HFFc6 (cell line): ENCODE measurements at regions not wholly inside any gene's neighbourhood (a gene's known extent, or its start where the extent isn't known, plus 50 kb on each side); places are given as distances from the start of the nearest gene placed in this dataset.

Source experiments
- DNase-seq: peaks from one replicate; pipeline ENCODE4 v3.0.0-alpha.2; 2018
- H3K27ac Mint-ChIP-seq: 2 replicates; pipeline ENCODE4 v1.8.0; 2020; ENCODE audit warnings: mild to moderate bottlenecking, mixed read lengths
- H3K27me3 Mint-ChIP-seq: 2 replicates; pipeline ENCODE4 v1.8.0; 2021; ENCODE audit warnings: mild to moderate bottlenecking, moderate library complexity, mixed read lengths; ENCODE audit not compliant: insufficient read depth
- H3K36me3 Mint-ChIP-seq: 2 replicates; pipeline ENCODE4 v1.8.0; 2021; ENCODE audit warnings: low read depth, mixed read lengths
- H3K4me1 Mint-ChIP-seq: 2 replicates; pipeline ENCODE4 v1.8.0; 2020; ENCODE audit warnings: low read depth, mixed read lengths
- H3K4me3 Mint-ChIP-seq: 2 replicates; pipeline ENCODE4 v1.8.0; 2020; ENCODE audit warnings: mild to moderate bottlenecking, moderate library complexity, mixed read lengths
- H3K9me3 Mint-ChIP-seq: 2 replicates; pipeline ENCODE4 v1.8.0; 2020; ENCODE audit warnings: mild to moderate bottlenecking, mixed read lengths
- CTCF ChIP-seq: fragments of 200-600 bp; sonication (generic); IDR thresholded peaks from 2 replicates; pipeline ENCODE4 v1.5.0; 2021; ENCODE audit warnings: antibody characterized with exemption, mild to moderate bottlenecking

- no peaks in the 10 kb centered on the region for H3K4me1 Mint-ChIP-seq
- peaks cover 2% of the 10 kb centered on the region; the same call in 1 of the 2 replicates for H3K27me3 Mint-ChIP-seq
- no peak for TF ChIP-seq CTCF
- H3K27ac Mint-ChIP-seq = no peak overlapping the region
- H3K4me3 Mint-ChIP-seq = no peak overlapping the region
- H3K9me3 Mint-ChIP-seq = peaks cover 71% of the 10 kb centered on the region
- DNase-seq = no peak
- peaks cover 9% of the 10 kb centered on the region; the same call in 1 of the 2 replicates for H3K36me3 Mint-ChIP-seq
Observed at GRCh38 chr11:115699733-115700132, 195.5 kb upstream of the CADM1 start.

GRCh38 chr11:115699326-115699725, 195.1 kb upstream of the CADM1 start:
- H3K27me3 Mint-ChIP-seq = peaks cover 2% of the 10 kb centered on the region; the same call in 1 of the 2 replicates
- peaks cover 71% of the 10 kb centered on the region for H3K9me3 Mint-ChIP-seq
- H3K4me1 Mint-ChIP-seq = no peaks in the 10 kb centered on the region
- no peak for TF ChIP-seq CTCF
- H3K4me3 Mint-ChIP-seq = no peak overlapping the region
- DNase-seq = no peak
- peaks cover 9% of the 10 kb centered on the region; the same call in 1 of the 2 replicates for H3K36me3 Mint-ChIP-seq
- no peak overlapping the region for H3K27ac Mint-ChIP-seq

GRCh38 chr11:115698243-115698642, 194.0 kb upstream of the CADM1 start:
- peaks cover 70% of the 10 kb centered on the region for H3K9me3 Mint-ChIP-seq
- H3K27ac Mint-ChIP-seq = no peak overlapping the region
- H3K27me3 Mint-ChIP-seq = peaks cover 2% of the 10 kb centered on the region; the same call in 1 of the 2 replicates
- H3K4me3 Mint-ChIP-seq = no peak overlapping the region
- TF ChIP-seq CTCF = no peak
- DNase-seq = no peak
- H3K36me3 Mint-ChIP-seq = peaks cover 9% of the 10 kb centered on the region; the same call in 1 of the 2 replicates
- H3K4me1 Mint-ChIP-seq = no peaks in the 10 kb centered on the region

- no peaks in the 10 kb centered on the region for H3K4me1 Mint-ChIP-seq
- H3K4me3 Mint-ChIP-seq = no peak overlapping the region
- H3K9me3 Mint-ChIP-seq = peaks cover 76% of the 10 kb centered on the region
- H3K36me3 Mint-ChIP-seq = peaks cover 9% of the 10 kb centered on the region; the same call in 1 of the 2 replicates
- H3K27ac Mint-ChIP-seq = no peak overlapping the region
- H3K27me3 Mint-ChIP-seq = peaks cover 2% of the 10 kb centered on the region; the same call in 1 of the 2 replicates
- DNase-seq = no peak
- TF ChIP-seq CTCF = no peak
Observed at GRCh38 chr11:115696563-115696962, 192.3 kb upstream of the CADM1 start.

GRCh38 chr11:115695677-115696364, 191.6 kb upstream of the CADM1 start:
- Mint-ChIP-seq H3K27ac (no peak overlapping the region), H3K27me3 (peaks cover 2% of the 10 kb centered on the region; the same call in 1 of the 2 replicates), H3K4me1 (no peaks in the 10 kb centered on the region), H3K9me3 (peaks cover 72% of the 10 kb centered on the region), H3K36me3 (peaks cover 9% of the 10 kb centered on the region; the same call in 1 of the 2 replicates), H3K4me3 (no peak overlapping the region)
- TF ChIP-seq CTCF = no peak
- no peak for DNase-seq
